ENCODE measurements at regions not wholly inside any gene's neighbourhood (a gene's known extent, or its start where the extent isn't known, plus 50 kb on each side); places are given as distances from the start of the nearest gene placed in this dataset.

- Histone ChIP-seq H3K4me1 (ENCODE audit: control insufficient read depth, insufficient read depth, low read length) (no peaks in the 10 kb centered on the region), H3K36me3 (ENCODE audit: control insufficient read depth, insufficient read depth, low read length) (no peaks in the 10 kb centered on the region)
Measured at GRCh38 chr17:12287953-12288352, 267.3 kb downstream of the MAP2K4 start.

GRCh38 chr17:12290207-12290606 is 269.5 kb downstream of the MAP2K4 start:
- no peak overlapping the region for H3K27ac ChIP-seq (ENCODE audit: low read depth, low read length)
- no peak overlapping the region for H3K9ac ChIP-seq (ENCODE audit: low read depth, low read length)
- no peaks in the 10 kb centered on the region for H3K27me3 ChIP-seq (ENCODE audit: control insufficient read depth, insufficient read depth, low read length)
- no peaks in the 10 kb centered on the region for H3K9me3 ChIP-seq (ENCODE audit: control insufficient read depth, insufficient read depth, low read length)
- H3K4me3 ChIP-seq (ENCODE audit: low read depth, low read length): no peak overlapping the region
- H3K4me1 ChIP-seq (ENCODE audit: control insufficient read depth, insufficient read depth, low read length): no peaks in the 10 kb centered on the region
- H3K36me3 ChIP-seq (ENCODE audit: control insufficient read depth, insufficient read depth, low read length): no peaks in the 10 kb centered on the region

More at GRCh38 chr17:12287953-12288352, 267.3 kb downstream of the MAP2K4 start:
- Histone ChIP-seq H3K4me3 (ENCODE audit: low read depth, low read length) (no peak overlapping the region), H3K27ac (ENCODE audit: low read depth, low read length) (no peak overlapping the region), H3K9ac (ENCODE audit: low read depth, low read length) (no peak overlapping the region), H3K9me3 (ENCODE audit: control insufficient read depth, insufficient read depth, low read length) (no peaks in the 10 kb centered on the region), H3K27me3 (ENCODE audit: control insufficient read depth, insufficient read depth, low read length) (no peaks in the 10 kb centered on the region)

GRCh38 chr17:12296209-12296625 is 275.5 kb downstream of the MAP2K4 start:
- Histone ChIP-seq H3K36me3 (ENCODE audit: control insufficient read depth, insufficient read depth, low read length) (no peaks in the 10 kb centered on the region), H3K27ac (ENCODE audit: low read depth, low read length) (peak overlapping the region; percentile 46), H3K27me3 (ENCODE audit: control insufficient read depth, insufficient read depth, low read length) (no peaks in the 10 kb centered on the region), H3K9me3 (ENCODE audit: control insufficient read depth, insufficient read depth, low read length) (no peaks in the 10 kb centered on the region), H3K4me1 (ENCODE audit: control insufficient read depth, insufficient read depth, low read length) (peaks cover 12% of the 10 kb centered on the region), H3K9ac (ENCODE audit: low read depth, low read length) (no peak overlapping the region), H3K4me3 (ENCODE audit: low read depth, low read length) (no peak overlapping the region)

GRCh38 chr17:12301551-12301950 is 280.9 kb downstream of the MAP2K4 start:
- no peaks in the 10 kb centered on the region for H3K36me3 ChIP-seq (ENCODE audit: control insufficient read depth, insufficient read depth, low read length)
- H3K27ac ChIP-seq (ENCODE audit: low read depth, low read length): no peak overlapping the region
- H3K4me3 ChIP-seq (ENCODE audit: low read depth, low read length): no peak overlapping the region
- H3K27me3 ChIP-seq (ENCODE audit: control insufficient read depth, insufficient read depth, low read length): no peaks in the 10 kb centered on the region
- peaks cover 3% of the 10 kb centered on the region for H3K4me1 ChIP-seq (ENCODE audit: control insufficient read depth, insufficient read depth, low read length)
- H3K9ac ChIP-seq (ENCODE audit: low read depth, low read length): no peak overlapping the region
- H3K9me3 ChIP-seq (ENCODE audit: control insufficient read depth, insufficient read depth, low read length): no peaks in the 10 kb centered on the region; the same call in 1 of the 2 replicates

- no peaks in the 10 kb centered on the region; the same call in 1 of the 2 replicates for H3K4me1 ChIP-seq (ENCODE audit: control insufficient read depth, insufficient read depth, low read length)
- no peaks in the 10 kb centered on the region for H3K27me3 ChIP-seq (ENCODE audit: control insufficient read depth, insufficient read depth, low read length)
- H3K36me3 ChIP-seq (ENCODE audit: control insufficient read depth, insufficient read depth, low read length): no peaks in the 10 kb centered on the region
- H3K4me3 ChIP-seq (ENCODE audit: low read depth, low read length): no peak overlapping the region
- no peaks in the 10 kb centered on the region; the same call in 1 of the 2 replicates for H3K9me3 ChIP-seq (ENCODE audit: control insufficient read depth, insufficient read depth, low read length)
- no peak overlapping the region for H3K9ac ChIP-seq (ENCODE audit: low read depth, low read length)
- no peak overlapping the region for H3K27ac ChIP-seq (ENCODE audit: low read depth, low read length)
Measured at GRCh38 chr17:12302711-12303110, 282.0 kb downstream of the MAP2K4 start.

GRCh38 chr17:12310811-12311210 is 290.1 kb downstream of the MAP2K4 start:
- Histone ChIP-seq H3K9ac (ENCODE audit: low read depth, low read length) (no peak overlapping the region), H3K27me3 (ENCODE audit: control insufficient read depth, insufficient read depth, low read length) (no peaks in the 10 kb centered on the region), H3K9me3 (ENCODE audit: control insufficient read depth, insufficient read depth, low read length) (no peaks in the 10 kb centered on the region)

GRCh38 chr17:12312692-12313091 is 292.0 kb downstream of the MAP2K4 start:
- no peak overlapping the region for H3K27ac ChIP-seq (ENCODE audit: low read depth, low read length)
- no peaks in the 10 kb centered on the region for H3K36me3 ChIP-seq (ENCODE audit: control insufficient read depth, insufficient read depth, low read length)
- H3K4me1 ChIP-seq (ENCODE audit: control insufficient read depth, insufficient read depth, low read length): no peaks in the 10 kb centered on the region
- H3K9ac ChIP-seq (ENCODE audit: low read depth, low read length): no peak overlapping the region
- no peaks in the 10 kb centered on the region for H3K27me3 ChIP-seq (ENCODE audit: control insufficient read depth, insufficient read depth, low read length)
- H3K9me3 ChIP-seq (ENCODE audit: control insufficient read depth, insufficient read depth, low read length): no peaks in the 10 kb centered on the region
- H3K4me3 ChIP-seq (ENCODE audit: low read depth, low read length): no peak overlapping the region

More at GRCh38 chr17:12310811-12311210, 290.1 kb downstream of the MAP2K4 start:
- no peak overlapping the region for H3K4me3 ChIP-seq (ENCODE audit: low read depth, low read length)
- no peaks in the 10 kb centered on the region for H3K4me1 ChIP-seq (ENCODE audit: control insufficient read depth, insufficient read depth, low read length)
- no peaks in the 10 kb centered on the region for H3K36me3 ChIP-seq (ENCODE audit: control insufficient read depth, insufficient read depth, low read length)
- no peak overlapping the region for H3K27ac ChIP-seq (ENCODE audit: low read depth, low read length)

- no peaks in the 10 kb centered on the region for H3K9me3 ChIP-seq (ENCODE audit: control insufficient read depth, insufficient read depth, low read length)
- H3K4me1 ChIP-seq (ENCODE audit: control insufficient read depth, insufficient read depth, low read length): no peaks in the 10 kb centered on the region
- no peak overlapping the region for H3K9ac ChIP-seq (ENCODE audit: low read depth, low read length)
- H3K4me3 ChIP-seq (ENCODE audit: low read depth, low read length): no peak overlapping the region
- H3K27me3 ChIP-seq (ENCODE audit: control insufficient read depth, insufficient read depth, low read length): no peaks in the 10 kb centered on the region
- H3K27ac ChIP-seq (ENCODE audit: low read depth, low read length): no peak overlapping the region
- no peaks in the 10 kb centered on the region for H3K36me3 ChIP-seq (ENCODE audit: control insufficient read depth, insufficient read depth, low read length)
Measured at GRCh38 chr17:12313786-12314185, 293.1 kb downstream of the MAP2K4 start.

- Histone ChIP-seq H3K27ac (ENCODE audit: low read depth, low read length) (no peak overlapping the region), H3K4me1 (ENCODE audit: control insufficient read depth, insufficient read depth, low read length) (no peaks in the 10 kb centered on the region), H3K9me3 (ENCODE audit: control insufficient read depth, insufficient read depth, low read length) (no peaks in the 10 kb centered on the region), H3K9ac (ENCODE audit: low read depth, low read length) (no peak overlapping the region), H3K27me3 (ENCODE audit: control insufficient read depth, insufficient read depth, low read length) (no peaks in the 10 kb centered on the region), H3K4me3 (ENCODE audit: low read depth, low read length) (no peak overlapping the region), H3K36me3 (ENCODE audit: control insufficient read depth, insufficient read depth, low read length) (no peaks in the 10 kb centered on the region)
Measured at GRCh38 chr17:12316021-12316420, 295.3 kb downstream of the MAP2K4 start.

GRCh38 chr17:12318571-12319266 is 298.0 kb downstream of the MAP2K4 start:
- H3K4me3 ChIP-seq (ENCODE audit: low read depth, low read length): no peak overlapping the region
- no peaks in the 10 kb centered on the region for H3K27me3 ChIP-seq (ENCODE audit: control insufficient read depth, insufficient read depth, low read length)
- no peak overlapping the region for H3K9ac ChIP-seq (ENCODE audit: low read depth, low read length)
- no peak overlapping the region for H3K27ac ChIP-seq (ENCODE audit: low read depth, low read length)
- no peaks in the 10 kb centered on the region for H3K36me3 ChIP-seq (ENCODE audit: control insufficient read depth, insufficient read depth, low read length)
- H3K9me3 ChIP-seq (ENCODE audit: control insufficient read depth, insufficient read depth, low read length): no peaks in the 10 kb centered on the region
- no peaks in the 10 kb centered on the region for H3K4me1 ChIP-seq (ENCODE audit: control insufficient read depth, insufficient read depth, low read length)

- no peak overlapping the region for H3K27ac ChIP-seq (ENCODE audit: low read depth, low read length)
- no peaks in the 10 kb centered on the region for H3K9me3 ChIP-seq (ENCODE audit: control insufficient read depth, insufficient read depth, low read length)
- H3K4me3 ChIP-seq (ENCODE audit: low read depth, low read length): no peak overlapping the region
- H3K4me1 ChIP-seq (ENCODE audit: control insufficient read depth, insufficient read depth, low read length): no peaks in the 10 kb centered on the region
- no peaks in the 10 kb centered on the region for H3K27me3 ChIP-seq (ENCODE audit: control insufficient read depth, insufficient read depth, low read length)
- H3K9ac ChIP-seq (ENCODE audit: low read depth, low read length): no peak overlapping the region
- H3K36me3 ChIP-seq (ENCODE audit: control insufficient read depth, insufficient read depth, low read length): no peaks in the 10 kb centered on the region
Measured at GRCh38 chr17:12320286-12320685, 299.6 kb downstream of the MAP2K4 start.
